GM12878 (cell line): ENCODE measurements at regions not wholly inside any gene's neighbourhood (a gene's known extent, or its start where the extent isn't known, plus 50 kb on each side); places are given as distances from the start of the nearest gene placed in this dataset.

Source experiments
- ATAC-seq: fragments of 200-7000 bp; cut with Tn5 transposase; 3 replicates; pipeline ENCODE4 v1.9.1; 2020; ENCODE audit warnings: mild to moderate bottlenecking, moderate library complexity
- BruUV-seq: library from RNA; stranded (reverse); fragments of 400-500 nt; replicated peaks from 2 replicates; lab custom pipeline; 2021; lab: Mats Ljungman, UMichigan
- CTCF ChIA-PET: fragments of 300-600 bp; sonication (Branson Sonifier 250); formaldehyde crosslinking; extraction: SDS; loops from one replicate; lab custom pipeline; 2021; ENCODE audit warnings: inconsistent platforms; lab: Yijun Ruan, JAX
- POLR2A ChIA-PET: fragments of 350-600 bp; formaldehyde crosslinking; extraction: SDS; loops from one replicate; lab custom pipeline; 2021; ENCODE audit warnings: inconsistent platforms; lab: Charles Lee
- RAD21 ChIA-PET: fragments of 300-600 bp; sonication (Branson Sonifier 250); formaldehyde crosslinking; loops from one replicate; lab custom pipeline; 2023; ENCODE audit warnings: antibody characterized with exemption; ENCODE audit not compliant: unreplicated experiment; lab: Charles Lee
- SMC1A ChIA-PET: fragments of 300-600 bp; sonication (Branson Sonifier 250); formaldehyde crosslinking; loops from one replicate; lab custom pipeline; 2023; ENCODE audit not compliant: unreplicated experiment, uncharacterized antibody; lab: Charles Lee
- DNase-seq: peaks from one replicate; pipeline ENCODE4 v3.0.0-alpha.2; 2011; ENCODE audit warnings: low read depth, low spot score
- FAIRE-seq: peaks from 3 replicates; lab custom pipeline; 2011; peaks lifted over from hg19 to GRCh38; lab: Jason Lieb, UNC
- H2AFZ ChIP-seq: 2 replicates; pipeline ENCODE4 v1.6.0; 2011; ENCODE audit warnings: low read depth, low read length, control low read depth; ENCODE audit not compliant: control insufficient read depth
- H3K27ac ChIP-seq: 2 replicates; pipeline ENCODE4 v1.5.1; 2011; ENCODE audit warnings: control low read depth; ENCODE audit not compliant: control insufficient read depth, insufficient read depth
- H3K27me3 ChIP-seq, 2 experiments: replicated peaks in 1 of 2; 2 replicates each; pipeline versions ENCODE4 v1.6.0 to v1.6.1; 2011; ENCODE audit warnings: low read length in 1 of 2; ENCODE audit not compliant: control insufficient read depth in 2 of 2, insufficient read depth in 2 of 2
- H3K36me3 ChIP-seq, 2 experiments: 2 replicates each; pipeline ENCODE4 v1.5.1; 2011; ENCODE audit warnings: low read length in 1 of 2; ENCODE audit not compliant: control insufficient read depth in 2 of 2, insufficient read depth in 2 of 2
- H3K4me1 ChIP-seq: 2 replicates; pipeline ENCODE4 v1.6.1; 2011; ENCODE audit warnings: mild to moderate bottlenecking, low read length, moderate library complexity, mixed read lengths; ENCODE audit not compliant: control insufficient read depth, insufficient read depth
- H3K4me2 ChIP-seq: 2 replicates; pipeline ENCODE4 v1.6.0; 2011; ENCODE audit warnings: control low read depth; ENCODE audit not compliant: control insufficient read depth, insufficient read depth
- H3K4me3 ChIP-seq: fragments of 200-600 bp; sonication (generic); 2 replicates; pipeline ENCODE4 v1.5.1; 2016
- H3K79me2 ChIP-seq: 2 replicates; pipeline ENCODE4 v1.6.0; 2011; ENCODE audit warnings: low read length; ENCODE audit not compliant: control insufficient read depth, insufficient read depth
- H3K9ac ChIP-seq: 2 replicates; pipeline ENCODE4 v1.8.0; 2011; ENCODE audit warnings: low read length, control low read depth, mixed read lengths; ENCODE audit not compliant: control insufficient read depth, insufficient read depth
- H3K9me3 ChIP-seq: replicated peaks from 3 replicates; pipeline ENCODE4 v1.5.1; 2011; ENCODE audit warnings: mild to moderate bottlenecking, low read length; ENCODE audit not compliant: control insufficient read depth, insufficient read depth
- H4K20me1 ChIP-seq: 2 replicates; pipeline ENCODE4 v1.6.0; 2011; ENCODE audit not compliant: control insufficient read depth, insufficient read depth
- BCL11A ChIP-seq: IDR thresholded peaks from 2 replicates; pipeline ENCODE4 v1.6.1; 2011; ENCODE audit warnings: low read depth, low read length
- CHD2 ChIP-seq: IDR thresholded peaks from 2 replicates; pipeline ENCODE4 v1.6.1; 2011; ENCODE audit warnings: low read depth, low read length, improper control_type of control experiment, borderline replicate concordance
- CTCF ChIP-seq, 3 experiments: IDR thresholded peaks in 2 of 3; conservative IDR thresholded peaks in 1 of 3; 2 replicates each; pipeline ENCODE4 v1.5.1; 2011; ENCODE audit warnings: low read depth in 3 of 3, low read length in 3 of 3, mild to moderate bottlenecking in 3 of 3, control low read depth in 2 of 3, moderate library complexity in 2 of 3, inconsistent platforms in 1 of 3, mixed read lengths in 1 of 3; ENCODE audit not compliant: control insufficient read depth in 2 of 3, insufficient read depth in 1 of 3; ENCODE audit errors: extremely low read depth in 1 of 3
- DPF2 ChIP-seq: fragments of 450-650 bp; IDR thresholded peaks from 2 replicates; pipeline ENCODE4 v1.6.1; 2017; ENCODE audit warnings: mild to moderate bottlenecking
- NFXL1 ChIP-seq: fragments of 450-650 bp; IDR thresholded peaks from 2 replicates; pipeline ENCODE4 v1.6.1; 2017; ENCODE audit warnings: antibody characterized with exemption, mild to moderate bottlenecking, borderline replicate concordance
- NKRF ChIP-seq: fragments of 450-650 bp; conservative IDR thresholded peaks from 2 replicates; pipeline ENCODE4 v1.6.1; 2017; ENCODE audit warnings: mild to moderate bottlenecking, moderate library complexity
- NRF1 ChIP-seq: conservative IDR thresholded peaks from 2 replicates; pipeline ENCODE4 v1.6.1; 2011; ENCODE audit warnings: mild to moderate bottlenecking, low read depth, low read length, improper control_type of control experiment
- RAD51 ChIP-seq: fragments of 450-650 bp; IDR thresholded peaks from 2 replicates; pipeline ENCODE4 v1.6.1; 2016; ENCODE audit warnings: moderate library complexity, mild to moderate bottlenecking, inconsistent platforms
- RCOR1 ChIP-seq: conservative IDR thresholded peaks from 2 replicates; pipeline ENCODE4 v1.6.1; 2012; ENCODE audit warnings: low read depth, low read length, improper control_type of control experiment
- TCF3 ChIP-seq: IDR thresholded peaks from 2 replicates; pipeline ENCODE4 v1.6.1; 2012; ENCODE audit warnings: low read depth, mild to moderate bottlenecking, low read length, borderline replicate concordance; ENCODE audit not compliant: insufficient read depth
- WGBS: methylation state at CpG from one replicate; pipeline ENCODE4 v1.1.6; 2016; ENCODE audit warnings: low lambda C conversion rate; ENCODE audit not compliant: insufficient replicate concordance, insufficient coverage; ENCODE audit errors: missing lambda C conversion rate; 5-methylcytosine and 5-hydroxymethylcytosine counted together
- in situ Hi-C: fragments of 300-500 bp; cut with MboI; formaldehyde crosslinking; loops from 9 replicates; pipeline ENCODE4 v1.14.3; 2018; ENCODE audit warnings: mixed read lengths
- intact Hi-C: fragments of 100-400 bp; cut with micrococcal nuclease; formaldehyde crosslinking; loops from one replicate; pipeline ENCODE4 v1.14.2; 2022; ENCODE audit not compliant: unreplicated experiment
- TF ChIP-seq, protein P1 (sequence below): fragments of 450-650 bp; IDR thresholded peaks from 2 replicates; pipeline ENCODE4 v1.6.1; 2016; ENCODE audit warnings: mild to moderate bottlenecking

- Histone ChIP-seq H3K79me2 (no peaks in the 10 kb centered on the region), H3K9me3 (no peaks in the 10 kb centered on the region; the same call in 2 of the 3 replicates), H2AFZ (no peak overlapping the region), H4K20me1 (no peaks in the 10 kb centered on the region), H3K27ac (no peak overlapping the region), H3K36me3 (no peaks in the 10 kb centered on the region), H3K4me3 (no peak overlapping the region), H3K9ac (no peak overlapping the region), H3K27me3 (no peaks in the 10 kb centered on the region), H3K4me2 (no peak overlapping the region), H3K4me1 (peaks cover 12% of the 10 kb centered on the region)
- DNase-seq (no peak), FAIRE-seq (no peak), ATAC-seq (no peak)
- ChIA-PET RAD21 (interaction anchor here (1.0 to 5.4 kb wide), 4 partner anchors 21 to 125 kb away, joined by 3 to 68 read pairs (median 3); no protein-coding TSS in a partner anchor), CTCF (interaction anchor here (1.2 kb wide), 1 partner anchor 61 kb away, joined by 4 read pairs; no protein-coding TSS in a partner anchor), POLR2A (no interaction called here), SMC1A (interaction anchor here (1.2 to 4.3 kb wide), 6 partner anchors 9 to 120 kb away, joined by 3 to 12 read pairs (median 8); no protein-coding TSS in a partner anchor)
- in situ Hi-C loops = no loop called here
- TF ChIP-seq DPF2 (no peak), CHD2 (no peak), NKRF (no peak), NFXL1 (no peak), BCL11A (no peak), CTCF (IDR thresholded peaks at IDR 0.05 in 2 of 3, conservative IDR thresholded peaks at IDR 0.05 in 1 of 3; ENCODE audit: control insufficient read depth in 2 of 3, extremely low read depth in 1 of 3, insufficient read depth in 1 of 3, low read depth in 3 of 3, low read length in 3 of 3) (no peak), RCOR1 (no peak), TCF3 (no peak), RAD51 (no peak), NRF1 (no peak)
- TF ChIP-seq, protein P1, sequence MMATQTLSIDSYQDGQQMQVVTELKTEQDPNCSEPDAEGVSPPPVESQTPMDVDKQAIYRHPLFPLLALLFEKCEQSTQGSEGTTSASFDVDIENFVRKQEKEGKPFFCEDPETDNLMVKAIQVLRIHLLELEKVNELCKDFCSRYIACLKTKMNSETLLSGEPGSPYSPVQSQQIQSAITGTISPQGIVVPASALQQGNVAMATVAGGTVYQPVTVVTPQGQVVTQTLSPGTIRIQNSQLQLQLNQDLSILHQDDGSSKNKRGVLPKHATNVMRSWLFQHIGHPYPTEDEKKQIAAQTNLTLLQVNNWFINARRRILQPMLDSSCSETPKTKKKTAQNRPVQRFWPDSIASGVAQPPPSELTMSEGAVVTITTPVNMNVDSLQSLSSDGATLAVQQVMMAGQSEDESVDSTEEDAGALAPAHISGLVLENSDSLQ = no peak
- BruUV-seq = no TSS peak
- 100% methylated on average over 5 of the region's 5 CpGs for WGBS
- intact Hi-C loops = no loop called here
Observed at GRCh38 chr2:64770781-64771334, 117.1 kb upstream of the SERTAD2 start.
